ENCODE measurements at regions not wholly inside any gene's neighbourhood (a gene's known extent, or its start where the extent isn't known, plus 50 kb on each side); places are given as distances from the start of the nearest gene placed in this dataset.

GRCh38 chr5:5025098-5025773 is 114.9 kb upstream of the ADAMTS16 start:
- TF ChIP-seq CTCF (IDR thresholded peaks at IDR 0.05) = no peak
- no peak for TF ChIP-seq EP300 (IDR thresholded peaks at IDR 0.05)

All from ovary (tissue), 3 donors.